Left lobe of liver (tissue), 2 donors: ENCODE measurements at regions not wholly inside any gene's neighbourhood (a gene's known extent, or its start where the extent isn't known, plus 50 kb on each side); places are given as distances from the start of the nearest gene placed in this dataset.

ENCODE experiments used
- ATAC-seq: fragments of 200-7000 bp; cut with Tn5 transposase; one replicate; pipeline ENCODE4 v1.9.1; 2020; ENCODE audit warnings: mild to moderate bottlenecking, moderate library complexity
- DNase-seq: peaks from one replicate; pipeline ENCODE4 v3.0.0-alpha.2; 2020; ENCODE audit warnings: low spot score
- donor health status: DM: no; HTN: no; CAD: no; lungs with moderate emphysema.
- donor health status: DM: no; HTN: yes; CAD: no.

- DNase-seq: no peak
- no peak for ATAC-seq
Measured at GRCh38 chr10:7507887-7508726, 97.3 kb upstream of the SFMBT2 start.

GRCh38 chr10:7506571-7506970 is 95.7 kb upstream of the SFMBT2 start:
- DNase-seq (no peak), ATAC-seq (no peak)

GRCh38 chr10:7505196-7505595 is 94.4 kb upstream of the SFMBT2 start:
- ATAC-seq (no peak), DNase-seq (no peak)

- ATAC-seq (no peak), DNase-seq (no peak)
Measured at GRCh38 chr10:7503190-7503589, 92.4 kb upstream of the SFMBT2 start.

- DNase-seq (no peak), ATAC-seq (no peak)
Measured at GRCh38 chr10:7501157-7501556, 90.3 kb upstream of the SFMBT2 start.

- ATAC-seq: no peak
Measured at GRCh38 chr10:7498111-7498510, 87.3 kb upstream of the SFMBT2 start.

GRCh38 chr10:7493996-7494395 is 83.2 kb upstream of the SFMBT2 start:
- no peak for ATAC-seq
- no peak for DNase-seq

More at GRCh38 chr10:7498111-7498510, 87.3 kb upstream of the SFMBT2 start:
- DNase-seq: no peak

- no peak for DNase-seq
- no peak for ATAC-seq
Measured at GRCh38 chr10:7492660-7493046, 81.8 kb upstream of the SFMBT2 start.

- DNase-seq: no peak
- no peak for ATAC-seq
Measured at GRCh38 chr10:7491949-7492659, 81.3 kb upstream of the SFMBT2 start.

GRCh38 chr10:7491230-7491629 is 80.4 kb upstream of the SFMBT2 start:
- no peak for DNase-seq
- ATAC-seq: no peak

- DNase-seq (no peak), ATAC-seq (peak; percentile 47)
Measured at GRCh38 chr10:7488418-7488829, 77.6 kb upstream of the SFMBT2 start.

- ATAC-seq (no peak), DNase-seq (no peak)
Measured at GRCh38 chr10:7487528-7487927, 76.7 kb upstream of the SFMBT2 start.

- no peak for DNase-seq
- no peak for ATAC-seq
Measured at GRCh38 chr10:7486528-7486927, 75.7 kb upstream of the SFMBT2 start.

GRCh38 chr10:7485799-7486198 is 75.0 kb upstream of the SFMBT2 start:
- no peak for ATAC-seq
- no peak for DNase-seq

GRCh38 chr10:7485244-7485556 is 74.4 kb upstream of the SFMBT2 start:
- DNase-seq (no peak), ATAC-seq (peak; percentile 18)

- DNase-seq: no peak
- ATAC-seq: peak; percentile 42
Measured at GRCh38 chr10:7484456-7485243, 73.8 kb upstream of the SFMBT2 start.

GRCh38 chr10:7483848-7484247 is 73.0 kb upstream of the SFMBT2 start:
- no peak for DNase-seq
- no peak for ATAC-seq

GRCh38 chr10:7482992-7483391 is 72.2 kb upstream of the SFMBT2 start:
- ATAC-seq (no peak), DNase-seq (no peak)

- DNase-seq: no peak
- no peak for ATAC-seq
Measured at GRCh38 chr10:7481368-7481765, 70.5 kb upstream of the SFMBT2 start.

GRCh38 chr10:7480742-7481367 is 70.0 kb upstream of the SFMBT2 start:
- DNase-seq (no peak), ATAC-seq (no peak)

GRCh38 chr10:7479861-7480598 is 69.2 kb upstream of the SFMBT2 start:
- DNase-seq (no peak), ATAC-seq (no peak)
